PC-3 (cell line): ENCODE measurements at regions not wholly inside any gene's neighbourhood (a gene's known extent, or its start where the extent isn't known, plus 50 kb on each side); places are given as distances from the start of the nearest gene placed in this dataset.

ENCODE experiments used
- EZH2 ChIP-seq: fragments of 300-600 bp; sonication (generic); IDR thresholded peaks from one replicate; pipeline ENCODE4 v1.6.1; 2017; ENCODE audit warnings: antibody characterized with exemption, mild to moderate bottlenecking, low read length; ENCODE audit not compliant: unreplicated experiment
- TF ChIP-seq, protein P1 (sequence below): fragments of 300-600 bp; sonication (generic); conservative IDR thresholded peaks from 2 replicates; pipeline ENCODE4 v1.5.1; 2017; ENCODE audit warnings: antibody characterized with exemption, low read depth, mild to moderate bottlenecking, low read length

DNA sequence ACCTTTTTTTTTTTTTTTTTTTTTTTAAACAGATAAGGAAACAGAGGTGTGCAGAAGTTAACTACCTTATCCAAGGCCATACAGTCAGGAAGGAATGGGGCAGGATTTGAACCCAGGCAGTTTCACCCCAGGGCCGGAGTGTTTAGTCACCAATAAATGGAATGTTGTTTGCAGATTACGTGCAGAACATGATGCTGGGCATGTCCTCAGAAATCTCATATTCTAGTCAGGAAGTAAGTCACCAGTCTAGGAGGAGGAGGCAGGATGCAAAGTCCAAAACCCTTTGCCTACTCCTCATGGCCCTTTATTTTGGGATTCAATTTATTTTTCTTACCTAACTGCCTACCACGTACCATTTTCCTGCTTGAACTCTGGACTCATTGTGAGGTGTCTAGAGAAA is 57.1 kb upstream of the LRRC1 start:
- TF ChIP-seq, protein P1, sequence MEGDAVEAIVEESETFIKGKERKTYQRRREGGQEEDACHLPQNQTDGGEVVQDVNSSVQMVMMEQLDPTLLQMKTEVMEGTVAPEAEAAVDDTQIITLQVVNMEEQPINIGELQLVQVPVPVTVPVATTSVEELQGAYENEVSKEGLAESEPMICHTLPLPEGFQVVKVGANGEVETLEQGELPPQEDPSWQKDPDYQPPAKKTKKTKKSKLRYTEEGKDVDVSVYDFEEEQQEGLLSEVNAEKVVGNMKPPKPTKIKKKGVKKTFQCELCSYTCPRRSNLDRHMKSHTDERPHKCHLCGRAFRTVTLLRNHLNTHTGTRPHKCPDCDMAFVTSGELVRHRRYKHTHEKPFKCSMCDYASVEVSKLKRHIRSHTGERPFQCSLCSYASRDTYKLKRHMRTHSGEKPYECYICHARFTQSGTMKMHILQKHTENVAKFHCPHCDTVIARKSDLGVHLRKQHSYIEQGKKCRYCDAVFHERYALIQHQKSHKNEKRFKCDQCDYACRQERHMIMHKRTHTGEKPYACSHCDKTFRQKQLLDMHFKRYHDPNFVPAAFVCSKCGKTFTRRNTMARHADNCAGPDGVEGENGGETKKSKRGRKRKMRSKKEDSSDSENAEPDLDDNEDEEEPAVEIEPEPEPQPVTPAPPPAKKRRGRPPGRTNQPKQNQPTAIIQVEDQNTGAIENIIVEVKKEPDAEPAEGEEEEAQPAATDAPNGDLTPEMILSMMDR, result no peak
- no peak for TF ChIP-seq EZH2
